GM23338 (cell line): ENCODE measurements at regions not wholly inside any gene's neighbourhood (a gene's known extent, or its start where the extent isn't known, plus 50 kb on each side); places are given as distances from the start of the nearest gene placed in this dataset.

Experiments used
- ATAC-seq: fragments of 200-7000 bp; cut with Tn5 transposase; 3 replicates; pipeline ENCODE4 v1.9.1; 2020
- DNase-seq: peaks from one replicate; pipeline ENCODE4 v3.0.0-alpha.2; 2015; ENCODE audit warnings: low spot score
- H2AFZ ChIP-seq: fragments of 200-600 bp; sonication (generic); 2 replicates; pipeline ENCODE4 v1.8.0; 2016; ENCODE audit warnings: antibody characterized with exemption, mild to moderate bottlenecking, moderate library complexity
- H3F3A ChIP-seq: fragments of 200-600 bp; sonication (generic); replicated peaks from 2 replicates; pipeline ENCODE4 v1.8.0; 2017; ENCODE audit warnings: antibody characterized with exemption, mixed run types, low read depth
- H3K27ac ChIP-seq: fragments of 200-600 bp; sonication (generic); 2 replicates; pipeline ENCODE4 v1.6.1; 2016; ENCODE audit warnings: low read depth
- H3K27me3 ChIP-seq: fragments of 200-600 bp; sonication (generic); 2 replicates; pipeline ENCODE4 v1.8.0; 2016; ENCODE audit warnings: mild to moderate bottlenecking, mixed run types, moderate library complexity; ENCODE audit not compliant: insufficient read depth
- H3K36me3 ChIP-seq: fragments of 200-600 bp; sonication (generic); 2 replicates; pipeline ENCODE4 v1.8.0; 2016; ENCODE audit warnings: mild to moderate bottlenecking; ENCODE audit not compliant: insufficient read depth
- H3K4me1 ChIP-seq: fragments of 200-600 bp; sonication (generic); 2 replicates; pipeline ENCODE4 v1.8.0; 2016; ENCODE audit warnings: mild to moderate bottlenecking, moderate library complexity; ENCODE audit not compliant: insufficient read depth
- H3K4me2 ChIP-seq: fragments of 200-600 bp; sonication (generic); 2 replicates; pipeline ENCODE4 v1.7.1; 2017; ENCODE audit warnings: mixed run types
- H3K4me3 ChIP-seq: fragments of 200-600 bp; sonication (generic); 2 replicates; pipeline ENCODE4 v1.6.1; 2016; ENCODE audit warnings: mixed run types
- H3K79me2 ChIP-seq: fragments of 200-600 bp; sonication (generic); replicated peaks from 2 replicates; pipeline ENCODE4 v1.8.0; 2017; ENCODE audit warnings: mild to moderate bottlenecking; ENCODE audit not compliant: insufficient read depth
- H3K9me2 ChIP-seq: fragments of 200-600 bp; sonication (generic); 2 replicates; pipeline ENCODE4 v1.8.0; 2017; ENCODE audit not compliant: insufficient read depth
- H4K20me1 ChIP-seq: fragments of 200-600 bp; sonication (generic); replicated peaks from 2 replicates; pipeline ENCODE4 v1.8.0; 2017; ENCODE audit warnings: mild to moderate bottlenecking; ENCODE audit not compliant: insufficient read depth
- H3K27ac Mint-ChIP-seq: 2 replicates; pipeline ENCODE4 v1.8.0; 2020; ENCODE audit warnings: inconsistent platforms, mild to moderate bottlenecking, moderate library complexity, mixed read lengths
- H3K27me3 Mint-ChIP-seq: 3 replicates; pipeline ENCODE4 v1.8.0; 2022; ENCODE audit warnings: low read depth, mild to moderate bottlenecking, moderate library complexity, mixed read lengths, inconsistent platforms; ENCODE audit not compliant: insufficient read depth, poor library complexity
- H3K36me3 Mint-ChIP-seq: 3 replicates; pipeline ENCODE4 v1.8.0; 2021; ENCODE audit warnings: low read depth, mild to moderate bottlenecking, inconsistent platforms, moderate library complexity, mixed read lengths
- H3K4me1 Mint-ChIP-seq: 3 replicates; pipeline ENCODE4 v1.8.0; 2020; ENCODE audit warnings: mild to moderate bottlenecking, inconsistent platforms, mixed read lengths
- H3K4me3 Mint-ChIP-seq: 3 replicates; pipeline ENCODE4 v1.8.0; 2021; ENCODE audit warnings: moderate library complexity, mild to moderate bottlenecking, inconsistent platforms, mixed read lengths
- H3K9me3 Mint-ChIP-seq: 3 replicates; pipeline ENCODE4 v1.8.0; 2020; ENCODE audit warnings: moderate library complexity, mild to moderate bottlenecking, inconsistent platforms, mixed read lengths
- CREB1 ChIP-seq: fragments of 250-450 bp; sonication (Bioruptor Pico); IDR thresholded peaks from 2 replicates; pipeline ENCODE4 v1.5.0; 2020; ENCODE audit warnings: low read depth, mild to moderate bottlenecking, moderate library complexity
- CTCF ChIP-seq, 2 experiments: fragments of 200-600 bp in 1 of 2; sonication (generic) in 1 of 2; conservative IDR thresholded peaks; 2 replicates each; pipeline versions ENCODE4 v1.5.1 to v1.6.1; 2016 to 2017; ENCODE audit warnings: antibody characterized with exemption in 2 of 2, low read depth in 2 of 2, mild to moderate bottlenecking in 2 of 2, moderate library complexity in 1 of 2
- EZH2 ChIP-seq: fragments of 200-600 bp; sonication (generic); IDR thresholded peaks from one replicate; pipeline ENCODE4 v1.8.0; 2017; ENCODE audit warnings: antibody characterized with exemption, mild to moderate bottlenecking, low read depth; ENCODE audit not compliant: unreplicated experiment
- EZH2phosphoT487 ChIP-seq: fragments of 200-600 bp; sonication (generic); IDR thresholded peaks from one replicate; pipeline ENCODE4 v1.8.1; 2018; ENCODE audit warnings: antibody characterized with exemption; ENCODE audit not compliant: unreplicated experiment
- JUNB ChIP-seq: IDR thresholded peaks from one replicate; pipeline ENCODE4 v1.6.1; 2016; ENCODE audit warnings: antibody characterized with exemption; ENCODE audit not compliant: unreplicated experiment
- NANOG ChIP-seq: IDR thresholded peaks from 2 replicates; pipeline ENCODE4 v1.6.1; 2016; ENCODE audit warnings: antibody characterized with exemption, borderline replicate concordance
- POLR2AphosphoS5 ChIP-seq: IDR thresholded peaks from 2 replicates; pipeline ENCODE4 v1.6.1; 2016; ENCODE audit warnings: antibody characterized with exemption, low read depth
- REST ChIP-seq: IDR thresholded peaks from one replicate; pipeline ENCODE4 v1.6.1; 2018; ENCODE audit warnings: antibody characterized with exemption; ENCODE audit not compliant: unreplicated experiment
- STAT1 ChIP-seq: IDR thresholded peaks from one replicate; pipeline ENCODE4 v1.6.1; 2016; ENCODE audit warnings: antibody characterized with exemption; ENCODE audit not compliant: unreplicated experiment
- ZNF114 ChIP-seq: fragments of 250-450 bp; sonication (Bioruptor Pico); IDR thresholded peaks from 2 replicates; pipeline ENCODE4 v1.5.0; 2020; ENCODE audit warnings: mild to moderate bottlenecking, moderate library complexity
- ZNF331 ChIP-seq: fragments of 250-450 bp; sonication (Bioruptor Pico); IDR thresholded peaks from 2 replicates; pipeline ENCODE4 v1.5.0; 2020; ENCODE audit warnings: low read depth, mild to moderate bottlenecking, moderate library complexity
- ZNF462 ChIP-seq: fragments of 250-450 bp; sonication (Bioruptor Pico); IDR thresholded peaks from 2 replicates; pipeline ENCODE4 v1.5.0; 2020; ENCODE audit warnings: mild to moderate bottlenecking, moderate library complexity

GRCh38 chr18:29307982-29308381, 1131.1 kb upstream of the CDH2 start:
- no peaks in the 10 kb centered on the region for H3K36me3 Mint-ChIP-seq
- no peaks in the 10 kb centered on the region for H3K9me3 Mint-ChIP-seq
- Histone ChIP-seq H3K27me3 (no peaks in the 10 kb centered on the region), H3F3A (no peaks in the 10 kb centered on the region), H3K4me2 (no peak overlapping the region), H3K9me2 (no peaks in the 10 kb centered on the region), H3K4me3 (no peak overlapping the region), H3K79me2 (no peaks in the 10 kb centered on the region), H4K20me1 (no peaks in the 10 kb centered on the region), H3K36me3 (no peaks in the 10 kb centered on the region), H3K4me1 (no peaks in the 10 kb centered on the region), H3K27ac (no peak overlapping the region), H2AFZ (no peak overlapping the region)
- no peak overlapping the region for H3K27ac Mint-ChIP-seq
- peaks cover 3% of the 10 kb centered on the region for H3K27me3 Mint-ChIP-seq
- H3K4me3 Mint-ChIP-seq = no peak overlapping the region
- no peaks in the 10 kb centered on the region for H3K4me1 Mint-ChIP-seq
- no peak for DNase-seq
- no peak for ATAC-seq
- TF ChIP-seq ZNF114 (no peak), EZH2phosphoT487 (no peak), EZH2 (no peak)

GRCh38 chr18:29307231-29307630, 1130.3 kb upstream of the CDH2 start:
- no peaks in the 10 kb centered on the region for H3K9me3 Mint-ChIP-seq
- Histone ChIP-seq H3K4me2 (no peak overlapping the region), H3K36me3 (no peaks in the 10 kb centered on the region), H3F3A (no peaks in the 10 kb centered on the region), H3K4me1 (no peaks in the 10 kb centered on the region), H3K9me2 (no peaks in the 10 kb centered on the region), H3K79me2 (no peaks in the 10 kb centered on the region), H4K20me1 (no peaks in the 10 kb centered on the region), H3K27ac (no peak overlapping the region), H3K27me3 (no peaks in the 10 kb centered on the region), H2AFZ (no peak overlapping the region), H3K4me3 (no peak overlapping the region)
- no peak for ATAC-seq
- peaks cover 3% of the 10 kb centered on the region for H3K27me3 Mint-ChIP-seq
- no peaks in the 10 kb centered on the region for H3K36me3 Mint-ChIP-seq
- H3K27ac Mint-ChIP-seq = no peak overlapping the region
- no peaks in the 10 kb centered on the region for H3K4me1 Mint-ChIP-seq
- H3K4me3 Mint-ChIP-seq = no peak overlapping the region
- no peak for DNase-seq
- TF ChIP-seq JUNB (no peak), POLR2AphosphoS5 (no peak), STAT1 (no peak), CTCF (conservative IDR thresholded peaks at IDR 0.05; ENCODE audit: low read depth in 2 of 2) (no peak), EZH2phosphoT487 (no peak), ZNF331 (no peak), NANOG (no peak), ZNF114 (no peak), EZH2 (no peak), REST (no peak), ZNF462 (CRISPR knock-in tag) (no peak), CREB1 (CRISPR knock-in tag) (no peak)
